ENCODE measurements at regions not wholly inside any gene's neighbourhood (a gene's known extent, or its start where the extent isn't known, plus 50 kb on each side); places are given as distances from the start of the nearest gene placed in this dataset.
"Not testable (repeated sequence)": the region's sequence is repeated elsewhere in the genome, so short reads cannot be mapped to it uniquely, and the experiment has no call there.

DNA sequence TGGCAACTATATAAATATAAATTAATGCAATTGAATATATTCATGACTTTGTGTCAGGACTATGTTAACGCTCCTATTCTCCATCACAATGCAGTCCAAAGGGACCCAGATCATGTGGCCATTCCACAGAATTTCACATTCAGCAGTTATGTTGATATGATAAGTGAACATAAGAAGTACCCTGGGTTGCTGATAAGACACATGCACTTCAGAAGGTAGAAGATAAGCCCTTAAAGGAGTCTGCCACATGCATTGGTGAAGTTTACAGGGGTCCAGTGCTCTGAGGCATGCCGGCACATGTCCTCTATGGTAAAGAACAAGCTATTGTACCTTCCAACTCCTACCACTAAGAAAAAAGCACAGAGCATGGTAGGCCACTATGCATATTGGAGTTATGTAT lies 76.4 kb downstream of the PHAX start:
- DNase-seq (ENCODE audit: low read depth, low spot score): no peak

DNA sequence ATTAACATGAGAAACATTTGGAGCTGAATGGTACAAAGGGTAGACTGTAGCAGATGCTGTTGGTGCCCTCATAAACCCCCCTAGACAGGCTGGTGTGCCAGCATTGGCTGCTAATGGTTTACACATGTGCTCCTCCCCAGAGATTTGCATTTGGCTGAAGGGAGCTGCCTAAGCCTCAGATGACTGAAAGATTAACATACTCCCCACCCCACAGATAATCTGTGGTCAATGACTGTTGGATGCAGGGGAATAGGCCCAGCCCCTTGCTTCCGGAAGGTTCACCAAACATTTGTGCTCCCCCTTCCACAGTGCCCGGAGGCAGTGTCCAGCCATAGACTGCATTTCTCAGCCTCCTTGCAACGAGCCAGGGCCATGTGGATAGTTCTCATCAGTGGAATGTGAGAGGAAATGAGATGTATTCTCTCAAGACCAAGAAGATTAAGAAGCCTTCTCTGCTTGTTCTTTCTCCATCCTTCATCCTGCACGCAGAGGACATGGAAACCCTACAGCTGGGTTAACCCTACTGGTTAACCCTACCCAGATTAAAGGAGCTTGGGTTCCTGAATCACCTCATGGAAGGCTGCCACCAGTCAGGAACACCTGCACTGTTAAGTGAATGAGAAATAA lies 79.6 kb downstream of the PHAX start:
- DNase-seq (ENCODE audit: low read depth, low spot score): peak; percentile 93

DNA sequence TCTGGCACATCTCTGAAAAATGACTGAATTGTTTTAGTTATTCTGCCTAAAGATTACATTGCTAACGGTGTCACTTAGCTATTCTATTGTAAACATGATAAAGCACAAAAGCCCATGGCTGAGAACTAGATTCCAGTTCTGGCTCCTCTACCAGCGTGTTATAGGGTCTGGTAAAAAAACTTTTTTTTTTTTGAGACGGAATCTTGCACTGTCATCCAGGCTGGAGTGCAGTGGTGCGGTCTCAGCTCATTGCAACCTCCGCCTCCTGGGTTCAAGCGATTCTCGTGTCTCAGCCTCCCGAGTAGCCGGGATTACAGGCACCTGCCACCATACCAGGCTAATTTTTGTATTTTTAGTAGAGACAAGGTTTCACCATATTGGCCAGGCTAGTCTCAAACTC lies 80.6 kb downstream of the PHAX start:
- DNase-seq (ENCODE audit: low read depth, low spot score): not testable (repeated sequence)

DNA sequence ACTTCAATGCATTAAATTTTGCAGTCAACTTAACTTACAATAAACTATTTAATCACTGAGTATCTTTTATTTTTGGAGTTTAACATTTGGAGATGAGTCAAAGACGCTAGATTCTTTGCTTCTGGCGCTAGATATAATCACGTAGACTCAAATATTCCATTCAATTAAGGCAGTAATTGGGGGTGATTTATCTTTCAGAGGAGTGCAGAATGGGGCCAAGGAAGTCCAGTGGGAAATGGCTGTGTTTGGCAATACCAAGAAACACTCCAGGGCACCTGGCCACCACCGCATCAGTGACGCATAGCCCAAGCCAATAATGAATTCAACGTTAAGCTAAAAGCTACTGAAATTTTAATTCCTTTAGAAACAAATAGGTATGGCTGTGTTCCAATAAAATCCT lies 81.2 kb downstream of the PHAX start:
- DNase-seq (ENCODE audit: low read depth, low spot score): no peak

DNA sequence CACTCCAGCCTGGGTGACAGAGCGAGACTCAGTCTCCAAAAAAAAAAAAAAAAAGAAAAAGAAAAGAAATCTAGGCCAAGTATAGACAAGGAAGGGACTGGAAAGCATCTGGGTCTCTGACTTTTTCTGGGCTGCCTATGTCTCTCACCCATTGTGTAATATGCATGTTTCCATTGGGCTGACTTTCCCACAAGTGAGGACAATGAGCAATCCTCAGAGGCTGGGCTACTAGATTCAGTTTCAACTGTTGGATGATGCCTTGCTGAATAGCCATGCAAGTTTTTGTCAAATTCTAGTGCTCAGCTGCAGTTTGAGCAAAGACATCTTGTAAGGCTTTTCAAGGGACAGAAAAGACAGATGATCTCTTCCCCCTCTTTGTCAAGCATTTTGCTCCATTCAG lies 82.1 kb downstream of the PHAX start:
- no peak for DNase-seq (ENCODE audit: low read depth, low spot score)

DNA sequence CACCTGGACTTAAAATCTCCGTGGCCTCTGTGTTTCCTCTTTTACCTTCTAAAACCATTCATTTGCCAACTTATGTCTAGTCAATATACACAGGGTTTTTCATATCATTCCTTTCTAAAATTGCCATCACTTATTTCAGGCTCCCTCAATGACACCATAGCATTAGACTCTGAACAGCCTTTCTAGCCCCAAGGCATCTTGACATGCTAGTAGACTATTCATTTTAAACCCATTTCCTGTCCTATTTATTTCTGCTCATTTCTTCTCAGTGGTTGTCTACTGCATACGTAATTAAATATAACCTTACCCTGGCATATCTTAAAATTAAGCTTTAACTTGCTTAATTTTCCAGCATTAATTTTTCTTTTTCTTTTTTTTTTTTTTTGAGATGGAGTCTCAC lies 83.2 kb downstream of the PHAX start:
- no peak for DNase-seq (ENCODE audit: low read depth, low spot score)

DNA sequence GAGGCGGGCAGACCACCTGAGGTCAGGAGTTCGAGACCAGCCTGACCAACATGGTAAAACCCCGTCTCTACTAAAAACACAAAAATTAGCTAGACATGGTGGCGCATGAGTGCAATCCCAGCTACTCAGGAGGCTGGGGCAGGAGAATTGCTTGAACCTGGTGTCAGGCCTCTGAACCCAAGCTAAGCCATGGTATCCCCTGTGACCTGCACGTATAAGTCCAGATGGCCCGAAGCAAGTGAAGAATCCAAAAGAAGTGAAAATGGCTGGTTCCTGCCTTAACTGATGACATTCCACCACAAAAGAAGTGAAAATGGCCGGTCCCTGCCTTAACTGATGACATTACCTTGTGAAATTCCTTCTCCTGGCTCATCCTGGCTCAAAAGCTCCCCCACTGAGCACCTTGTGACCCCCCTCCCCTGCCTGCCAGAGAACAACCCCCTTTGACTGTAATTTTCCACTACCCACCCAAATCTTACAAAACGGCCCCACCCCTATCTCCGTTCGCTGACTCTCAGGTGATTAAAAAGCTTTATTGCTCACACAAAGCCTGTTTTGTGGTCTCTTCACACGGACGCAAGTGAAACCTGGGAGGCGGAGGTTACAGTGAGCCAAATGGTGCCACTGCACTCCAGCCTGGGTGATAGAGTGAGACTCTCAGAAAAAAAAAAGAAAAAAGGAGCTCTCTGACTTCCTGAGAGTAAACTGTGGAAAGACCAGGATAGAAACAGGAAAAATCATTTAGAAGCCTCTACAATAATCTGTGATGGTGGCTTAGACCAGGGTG lies 84.1 kb downstream of the PHAX start:
- peak; percentile 65 for DNase-seq (ENCODE audit: low read depth, low spot score)

DNA sequence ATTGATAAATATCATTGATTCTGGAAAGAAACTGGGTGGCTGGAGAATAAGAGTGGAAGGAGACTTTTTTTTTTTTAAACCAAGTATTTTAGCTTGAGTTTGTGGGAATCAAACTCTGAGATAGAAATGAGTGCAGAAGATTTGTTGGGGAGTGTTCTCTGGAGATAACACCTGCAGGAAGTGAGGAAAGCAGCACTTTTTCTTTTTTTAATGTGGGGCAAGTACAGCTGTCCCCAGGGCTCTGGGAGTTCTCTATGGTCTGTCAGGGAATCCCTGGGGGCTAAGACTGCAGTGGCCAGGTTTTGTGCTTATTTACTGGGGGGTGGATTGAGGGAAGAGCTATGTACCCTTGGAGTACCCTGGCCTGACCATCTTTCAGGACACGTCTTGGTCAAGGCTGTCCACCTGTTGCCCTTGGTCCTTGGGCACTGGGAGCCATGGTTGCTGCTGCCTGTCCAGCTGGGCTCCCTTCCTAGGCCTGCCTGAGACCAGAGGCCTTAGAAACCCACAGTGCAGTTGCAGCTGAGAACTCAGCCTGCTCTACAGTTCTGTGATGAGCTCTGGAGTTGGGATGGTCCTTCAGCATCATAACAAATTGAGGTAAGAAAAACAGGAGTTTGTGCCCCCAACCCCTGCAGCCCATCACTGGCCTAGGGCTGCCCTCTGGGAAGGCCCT lies 85.8 kb downstream of the PHAX start:
- DNase-seq (ENCODE audit: low read depth, low spot score): no peak

DNA sequence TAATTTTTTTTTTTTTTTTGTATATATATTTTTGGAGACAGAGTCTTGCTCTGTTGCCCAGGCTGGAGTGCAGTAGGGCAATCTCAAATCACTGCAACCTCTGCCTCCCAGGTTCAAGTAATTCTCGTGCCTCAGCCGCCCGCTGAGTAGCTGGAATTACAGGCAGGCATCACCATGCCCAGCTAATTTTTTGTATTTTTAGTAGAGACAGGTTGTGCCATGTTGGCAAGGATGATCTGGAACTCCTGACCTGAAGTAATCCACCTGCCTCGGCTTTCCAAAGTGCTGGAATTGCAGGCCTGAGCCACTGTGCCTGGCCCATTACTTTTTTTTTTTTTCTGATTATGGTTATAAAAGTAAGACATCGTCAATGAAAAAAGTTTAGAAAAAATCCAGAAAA lies 84.0 kb upstream of the LMNB1 start:
- DNase-seq (ENCODE audit: low read depth, low spot score): no peak

DNA sequence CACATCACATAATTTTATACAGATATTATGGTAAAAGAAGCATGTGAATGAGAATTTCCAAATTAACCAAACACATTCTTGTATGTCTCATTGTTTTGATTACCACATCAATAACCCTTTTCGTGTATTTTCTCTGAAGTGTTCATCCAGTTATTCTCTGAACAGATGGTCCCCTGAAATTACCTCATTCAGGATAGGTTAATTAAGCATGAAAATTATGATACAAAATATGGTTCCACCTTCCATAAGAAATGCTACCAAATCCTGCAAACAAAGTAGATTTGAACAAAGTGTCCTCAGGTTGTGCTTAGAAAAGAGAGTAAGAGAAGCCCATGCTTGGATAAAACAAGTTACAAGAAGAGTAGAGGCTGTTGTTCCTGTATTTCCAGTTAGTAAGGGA lies 83.1 kb upstream of the LMNB1 start:
- no peak for DNase-seq (ENCODE audit: low read depth, low spot score)

DNA sequence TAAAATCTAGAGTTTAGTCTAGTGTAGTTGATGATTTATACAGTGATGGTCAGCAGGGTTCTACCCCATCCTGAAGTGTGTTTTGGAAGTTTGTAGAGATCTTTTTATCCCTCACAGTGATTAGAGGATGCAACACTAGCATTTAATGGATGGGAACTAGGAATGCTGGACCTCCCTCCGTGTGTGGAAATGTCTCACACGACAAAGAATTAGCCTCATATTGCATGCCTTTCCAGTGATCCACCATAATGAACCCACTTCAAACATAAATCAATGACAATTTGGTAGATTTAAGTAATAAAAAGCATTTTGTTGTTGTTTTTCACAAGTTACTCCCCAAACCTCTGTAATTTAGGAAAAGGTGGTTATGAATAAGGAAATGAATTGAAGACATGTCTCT lies 82.5 kb upstream of the LMNB1 start:
- no peak for DNase-seq (ENCODE audit: low read depth, low spot score)

DNA sequence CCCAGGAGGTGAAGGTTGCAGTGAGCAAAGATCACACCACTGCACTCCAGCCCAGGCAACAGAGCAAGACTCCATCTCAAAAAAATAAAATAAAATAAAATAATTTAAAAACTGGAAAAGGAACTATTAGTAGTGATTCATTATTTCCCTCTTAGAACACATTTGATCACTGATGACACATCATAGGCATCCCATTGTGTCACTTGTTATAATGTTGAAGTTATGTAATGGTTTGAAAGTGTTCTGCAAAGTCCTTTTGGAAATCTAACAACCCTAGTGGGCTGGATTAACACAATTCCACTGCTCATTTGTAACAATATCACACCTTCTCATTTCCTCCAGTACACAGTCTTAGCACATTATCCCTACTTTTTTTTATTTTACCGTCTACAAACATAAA lies 81.8 kb upstream of the LMNB1 start:
- DNase-seq (ENCODE audit: low read depth, low spot score): no peak

DNA sequence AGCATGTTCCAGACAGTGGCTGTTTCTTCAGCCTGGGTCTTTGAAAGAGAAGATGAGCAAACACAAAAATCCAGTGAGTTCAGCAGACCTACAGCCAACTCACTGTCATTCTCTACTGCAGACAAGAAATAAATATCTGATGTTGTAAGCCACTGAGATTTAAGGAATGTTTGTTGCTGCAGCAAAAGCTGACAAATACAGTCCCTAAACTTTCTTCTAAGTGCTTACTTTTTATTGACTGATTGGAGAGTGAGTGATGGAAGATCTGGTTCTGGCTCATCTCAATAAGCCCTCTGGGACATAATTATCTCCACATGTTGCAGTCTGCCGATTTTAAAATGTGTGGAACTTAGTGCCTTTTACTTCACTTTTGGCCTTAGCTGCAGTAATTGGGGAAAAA lies 69.9 kb upstream of the LMNB1 start:
- DNase-seq (ENCODE audit: low read depth, low spot score): no peak

DNA sequence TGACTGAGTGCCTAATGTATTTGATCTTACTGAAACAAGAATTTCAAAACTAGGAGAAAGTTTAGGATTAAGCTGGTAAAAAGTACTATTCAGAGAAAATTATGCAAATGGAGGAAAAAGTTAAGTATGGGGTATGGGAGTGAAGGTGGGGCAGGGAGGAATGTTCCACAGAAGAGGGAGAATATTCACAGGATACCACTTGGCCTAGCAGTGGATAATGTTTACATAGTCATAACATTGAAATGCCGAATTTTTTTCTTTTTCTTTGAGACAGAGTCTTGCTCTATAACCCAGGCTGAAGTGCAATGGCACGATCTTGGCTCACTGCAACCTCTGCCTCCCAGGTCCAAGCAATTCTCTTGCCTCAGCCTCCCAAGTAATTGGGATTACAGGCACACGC lies 61.2 kb upstream of the LMNB1 start:
- no peak for DNase-seq (ENCODE audit: low read depth, low spot score)

DNA sequence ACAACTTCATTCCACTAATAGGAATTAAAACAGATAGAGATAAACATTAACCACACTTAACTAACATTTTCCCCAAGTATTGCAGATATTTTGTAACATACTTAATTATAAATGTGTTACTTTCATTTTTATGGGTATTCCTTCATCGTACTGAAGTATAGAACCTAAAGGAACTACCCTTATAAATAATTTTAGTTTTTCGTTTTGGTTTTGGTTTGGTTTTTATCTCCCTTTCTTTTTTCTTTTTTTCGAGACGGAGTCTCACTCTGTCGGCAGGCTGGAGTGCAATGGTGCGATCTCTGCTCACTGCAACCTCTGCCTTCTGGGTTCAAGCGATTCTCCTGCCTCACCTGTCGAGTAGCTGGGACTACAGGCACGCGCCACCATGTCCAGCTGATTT lies 60.1 kb upstream of the LMNB1 start:
- no peak for DNase-seq (ENCODE audit: low read depth, low spot score)

DNA sequence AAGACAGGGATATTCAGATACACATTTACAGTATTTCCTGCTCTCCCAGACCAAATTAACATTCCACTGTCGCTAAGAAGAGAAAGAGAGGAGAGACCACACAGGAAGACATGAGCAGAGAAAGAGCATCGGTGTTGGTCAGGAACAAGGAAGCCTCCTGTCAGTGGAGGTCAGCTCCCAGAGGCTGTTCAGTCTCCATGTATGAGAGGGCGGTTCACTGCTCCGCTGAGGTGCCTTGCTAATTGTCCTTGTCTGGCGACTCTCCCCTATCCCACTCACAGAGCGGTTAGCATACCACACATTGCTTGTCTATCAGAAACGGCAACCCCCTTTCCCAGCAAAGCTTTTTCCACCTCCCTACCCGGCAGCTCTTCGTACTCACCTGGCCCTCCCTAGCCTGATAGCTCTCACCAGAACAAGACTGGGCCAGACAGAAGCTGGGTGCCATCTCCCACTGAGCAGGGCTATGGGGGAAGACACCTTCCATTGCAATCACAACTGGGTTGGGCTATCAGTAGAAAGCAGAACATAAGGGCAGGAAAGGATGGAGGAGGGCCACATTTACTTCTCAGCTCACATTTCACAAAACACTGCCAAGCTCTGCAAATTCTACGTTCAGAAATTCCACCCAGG lies 58.6 kb upstream of the LMNB1 start:
- peak; percentile 93 for DNase-seq (ENCODE audit: low read depth, low spot score)

DNA sequence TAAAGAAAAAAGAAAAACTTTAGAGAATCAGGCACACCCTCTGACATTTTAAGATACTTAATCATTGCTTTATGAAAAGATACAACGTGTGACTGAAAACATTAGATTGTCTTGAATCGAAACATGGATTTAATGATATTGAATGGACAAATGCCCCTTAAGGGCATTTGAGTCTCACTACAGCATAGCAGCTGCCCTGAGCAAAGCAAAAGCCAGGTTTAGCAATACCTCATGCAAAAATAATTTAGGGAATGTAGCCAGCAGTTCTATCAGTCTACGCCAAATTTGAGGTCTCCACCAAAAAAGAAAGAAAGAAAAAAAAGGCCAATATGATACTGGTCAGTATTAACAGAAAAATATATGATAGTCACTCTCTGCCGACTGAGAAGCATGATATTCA lies 56.6 kb upstream of the LMNB1 start:
- no peak for DNase-seq (ENCODE audit: low read depth, low spot score)

DNA sequence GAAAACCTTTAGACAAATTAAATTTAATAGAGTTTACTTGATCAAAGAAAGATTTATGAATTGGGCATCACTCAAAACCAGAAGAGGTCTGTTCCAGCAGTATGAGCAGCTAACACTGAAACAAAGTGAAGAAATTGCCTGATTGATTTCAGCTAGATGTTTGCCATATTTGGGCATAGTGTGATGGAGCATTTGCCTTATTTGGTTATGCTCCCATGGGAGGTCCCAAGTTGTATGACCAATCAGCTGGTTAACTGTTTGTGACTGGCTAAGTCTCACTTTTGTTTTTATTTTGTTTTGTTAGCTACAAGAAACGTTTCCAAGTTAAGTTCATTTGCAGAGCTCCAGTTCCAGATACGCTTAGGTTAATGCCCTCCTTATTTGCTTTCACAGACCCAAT lies 53.3 kb upstream of the LMNB1 start:
- DNase-seq (ENCODE audit: low read depth, low spot score): no peak
